Dermis microvascular lymphatic vessel endothelial cell (primary cell): ENCODE measurements at regions not wholly inside any gene's neighbourhood (a gene's known extent, or its start where the extent isn't known, plus 50 kb on each side); places are given as distances from the start of the nearest gene placed in this dataset.
A peak's percentile ranks its signal among the peaks of the same experiment; 100 is the strongest.
"Not testable (repeated sequence)": the region's sequence is repeated elsewhere in the genome, so short reads cannot be mapped to it uniquely, and the experiment has no call there.

ENCODE experiments used
- DNase-seq, 2 donors: peaks; one replicate each; pipeline versions ENCODE4 v3.0.0 to v3.0.0-alpha.2; 2010; ENCODE audit warnings: low read depth in 2 of 2

GRCh38 chr9:95732802-95733688, 142.4 kb upstream of the ERCC6L2 start:
- no peak for DNase-seq

GRCh38 chr9:95731876-95732275, 143.6 kb upstream of the ERCC6L2 start:
- DNase-seq = no peak

- no peak for DNase-seq
Measured at GRCh38 chr9:95729669-95730368, 145.7 kb upstream of the ERCC6L2 start.

GRCh38 chr9:95729046-95729445, 146.4 kb upstream of the ERCC6L2 start:
- DNase-seq = no peak

GRCh38 chr9:95727947-95728520, 147.5 kb upstream of the ERCC6L2 start:
- peak; percentile 2 to 23 for DNase-seq

GRCh38 chr9:95726756-95727155, 148.7 kb upstream of the ERCC6L2 start:
- peak; percentile 48 to 61 for DNase-seq

GRCh38 chr9:95725045-95725444, 150.4 kb upstream of the ERCC6L2 start:
- no peak for DNase-seq

GRCh38 chr9:95724253-95724991, 151.1 kb upstream of the ERCC6L2 start:
- DNase-seq = no peak

- DNase-seq = peak in 1 of 2 donors; percentile 39
Measured at GRCh38 chr9:95722141-95722540, 153.3 kb upstream of the ERCC6L2 start.

- DNase-seq = no peak
Measured at GRCh38 chr9:95721061-95721531, 154.4 kb upstream of the ERCC6L2 start.

- no peak for DNase-seq
Measured at GRCh38 chr9:95720496-95720895, 155.0 kb upstream of the ERCC6L2 start.

- DNase-seq = no peak
Measured at GRCh38 chr9:95719354-95719753, 156.1 kb upstream of the ERCC6L2 start.

- no peak for DNase-seq
Measured at GRCh38 chr9:95718263-95718662, 157.2 kb upstream of the ERCC6L2 start.

- DNase-seq = no peak
Measured at GRCh38 chr9:95715868-95716435, 159.5 kb upstream of the ERCC6L2 start.

- no peak for DNase-seq
Measured at GRCh38 chr9:95710446-95710845, 165.0 kb upstream of the ERCC6L2 start.

- DNase-seq = no peak
Measured at GRCh38 chr9:95696701-95697100, 178.8 kb upstream of the ERCC6L2 start.

GRCh38 chr9:95691435-95691834, 174.7 kb upstream of the PTCH1 start:
- DNase-seq = no peak

GRCh38 chr9:95689669-95690068, 172.9 kb upstream of the PTCH1 start:
- no peak for DNase-seq

- no peak for DNase-seq
Measured at GRCh38 chr9:95684516-95684915, 167.7 kb upstream of the PTCH1 start.

GRCh38 chr9:95680306-95680705, 163.5 kb upstream of the PTCH1 start:
- DNase-seq = not testable (repeated sequence)

GRCh38 chr9:95679874-95680273, 163.1 kb upstream of the PTCH1 start:
- DNase-seq = no peak
